Endodermal cell (in vitro differentiated cells): ENCODE measurements at regions not wholly inside any gene's neighbourhood (a gene's known extent, or its start where the extent isn't known, plus 50 kb on each side); places are given as distances from the start of the nearest gene placed in this dataset.

Experiments used
- DNase-seq: peaks from one replicate; pipeline ENCODE4 v3.0.0-alpha.2; 2017
- H3K27ac ChIP-seq: 2 replicates; pipeline ENCODE4 v1.5.1; 2013; ENCODE audit warnings: mild to moderate bottlenecking, low read depth, low read length, moderate library complexity
- H3K27me3 ChIP-seq: 2 replicates; pipeline ENCODE4 v1.6.1; 2013; ENCODE audit warnings: mild to moderate bottlenecking, low read length, moderate library complexity; ENCODE audit not compliant: insufficient read depth, control insufficient read depth, poor library complexity, severe bottlenecking
- H3K36me3 ChIP-seq: 2 replicates; pipeline ENCODE4 v1.7.0; 2013; ENCODE audit warnings: mild to moderate bottlenecking, low read length, moderate library complexity; ENCODE audit not compliant: control insufficient read depth, insufficient read depth
- H3K4me1 ChIP-seq: one replicate; pipeline ENCODE4 v1.7.0; 2013; ENCODE audit warnings: low read length; ENCODE audit not compliant: control insufficient read depth, insufficient read depth
- H3K4me3 ChIP-seq: 2 replicates; pipeline ENCODE4 v1.5.1; 2013; ENCODE audit warnings: mild to moderate bottlenecking, low read length, moderate library complexity
- H3K9ac ChIP-seq: 2 replicates; pipeline ENCODE4 v1.6.1; 2013; ENCODE audit warnings: mild to moderate bottlenecking, low read length, moderate library complexity; ENCODE audit not compliant: poor library complexity, severe bottlenecking; ENCODE audit errors: extremely low read depth
- H3K9me3 ChIP-seq: 2 replicates; pipeline ENCODE4 v1.6.1; 2013; ENCODE audit warnings: mild to moderate bottlenecking, low read length, moderate library complexity; ENCODE audit not compliant: control insufficient read depth
- H3K27ac Mint-ChIP-seq: 2 replicates; pipeline ENCODE4 v1.8.0; 2020; ENCODE audit warnings: mixed read lengths
- H3K27me3 Mint-ChIP-seq: 2 replicates; pipeline ENCODE4 v1.8.0; 2021; ENCODE audit warnings: mild to moderate bottlenecking, mixed read lengths; ENCODE audit not compliant: insufficient read depth
- H3K36me3 Mint-ChIP-seq: 2 replicates; pipeline ENCODE4 v1.8.0; 2020; ENCODE audit warnings: low read depth, mixed read lengths
- H3K4me1 Mint-ChIP-seq: 2 replicates; pipeline ENCODE4 v1.8.0; 2020; ENCODE audit warnings: mixed read lengths
- H3K4me3 Mint-ChIP-seq: 2 replicates; pipeline ENCODE4 v1.8.0; 2020; ENCODE audit warnings: mild to moderate bottlenecking, moderate library complexity, mixed read lengths
- H3K9me3 Mint-ChIP-seq: 2 replicates; pipeline ENCODE4 v1.8.0; 2020; ENCODE audit warnings: mild to moderate bottlenecking, mixed read lengths
- CTCF ChIP-seq: fragments of 200-600 bp; sonication (generic); conservative IDR thresholded peaks from 2 replicates; pipeline ENCODE4 v1.5.0; 2021; ENCODE audit warnings: antibody characterized with exemption, mild to moderate bottlenecking
- WGBS, 2 experiments: methylation state at CpG; one replicate each; pipeline versions ENCODE4 v1.1.5 to v1.1.7; 2013; ENCODE audit warnings: missing lambda C conversion rate in 2 of 2, mixed read lengths in 1 of 2; ENCODE audit not compliant: insufficient coverage in 1 of 2, insufficient read length in 1 of 2; 5-methylcytosine and 5-hydroxymethylcytosine counted together

- 94% methylated on average over 1 of the region's 1 CpG; no CpG with 5 or more reads in 1 of the 2 experiments for WGBS, 2 experiments
- no peak for TF ChIP-seq CTCF
These were observed 86.9 kb upstream of the TMEM161B start for GRCh38 chr5:88355490-88356050.

GRCh38 chr5:88325868-88326267 lies 57.2 kb upstream of the TMEM161B start:
- no peak for DNase-seq
- H3K36me3 ChIP-seq: no peaks in the 10 kb centered on the region
- H3K9ac ChIP-seq: no peak overlapping the region
- 94% methylated on average over 2 of the region's 4 CpGs; no CpG with 5 or more reads in 1 of the 2 experiments for whole genome bisulfite sequencing, 2 experiments
- H3K36me3 Mint-ChIP-seq: no peaks in the 10 kb centered on the region
- H3K4me1 Mint-ChIP-seq: no peaks in the 10 kb centered on the region
- no peak overlapping the region for H3K27ac ChIP-seq
- H3K27me3 ChIP-seq: no peaks in the 10 kb centered on the region
- H3K9me3 Mint-ChIP-seq: no peaks in the 10 kb centered on the region
- no peak overlapping the region for H3K27ac Mint-ChIP-seq
- no peaks in the 10 kb centered on the region for H3K9me3 ChIP-seq
- no peaks in the 10 kb centered on the region for H3K4me1 ChIP-seq
- no peak overlapping the region for H3K4me3 ChIP-seq
- no peaks in the 10 kb centered on the region for H3K27me3 Mint-ChIP-seq
- TF ChIP-seq CTCF: no peak
- H3K4me3 Mint-ChIP-seq: no peak overlapping the region

More at GRCh38 chr5:88355490-88356050, 86.9 kb upstream of the TMEM161B start:
- Mint-ChIP-seq H3K27me3 (no peaks in the 10 kb centered on the region), H3K4me3 (no peak overlapping the region), H3K36me3 (no peaks in the 10 kb centered on the region), H3K4me1 (no peaks in the 10 kb centered on the region), H3K27ac (no peak overlapping the region), H3K9me3 (no peaks in the 10 kb centered on the region)
- H3K4me1 ChIP-seq: no peaks in the 10 kb centered on the region
- no peak overlapping the region for H3K27ac ChIP-seq
- H3K4me3 ChIP-seq: no peak overlapping the region
- no peaks in the 10 kb centered on the region for H3K9me3 ChIP-seq
- DNase-seq: no peak
- H3K27me3 ChIP-seq: no peaks in the 10 kb centered on the region
- no peak overlapping the region for H3K9ac ChIP-seq
- H3K36me3 ChIP-seq: no peaks in the 10 kb centered on the region

- no peaks in the 10 kb centered on the region for H3K27me3 ChIP-seq
- H3K4me3 ChIP-seq: no peak overlapping the region
- no peak for TF ChIP-seq CTCF
- Mint-ChIP-seq H3K27me3 (no peaks in the 10 kb centered on the region), H3K9me3 (no peaks in the 10 kb centered on the region), H3K4me3 (no peak overlapping the region), H3K4me1 (no peaks in the 10 kb centered on the region), H3K27ac (no peak overlapping the region), H3K36me3 (no peaks in the 10 kb centered on the region)
- no peak overlapping the region for H3K27ac ChIP-seq
- no peak overlapping the region for H3K9ac ChIP-seq
- no peaks in the 10 kb centered on the region for H3K9me3 ChIP-seq
- 88% methylated on average over 1 of the region's 3 CpGs; no CpG with 5 or more reads in 1 of the 2 experiments for WGBS, 2 experiments
- no peak for DNase-seq
- no peaks in the 10 kb centered on the region for H3K36me3 ChIP-seq
- H3K4me1 ChIP-seq: no peaks in the 10 kb centered on the region
These were observed 54.1 kb upstream of the TMEM161B start for GRCh38 chr5:88322785-88323184.
